HepG2 (cell line): ENCODE measurements at regions not wholly inside any gene's neighbourhood (a gene's known extent, or its start where the extent isn't known, plus 50 kb on each side); places are given as distances from the start of the nearest gene placed in this dataset.

Experiments used
- ATAC-seq: fragments of 200-7000 bp; cut with Tn5 transposase; 3 replicates; pipeline ENCODE4 v1.9.1; 2020; ENCODE audit warnings: mild to moderate bottlenecking, moderate library complexity
- BruUV-seq: library from RNA; stranded (reverse); fragments of 400-500 nt; replicated peaks from 2 replicates; lab custom pipeline; 2021; lab: Mats Ljungman, UMichigan
- CTCF ChIA-PET: fragments of 300-600 bp; formaldehyde crosslinking; extraction: SDS; loops from one replicate; lab custom pipeline; 2021; ENCODE audit warnings: low total read pairs, inconsistent platforms, low intra/inter-chr PET ratio; lab: Yijun Ruan, JAX
- POLR2A ChIA-PET: fragments of 350-600 bp; sonication (Branson Sonifier 250); formaldehyde crosslinking; loops from one replicate; lab custom pipeline; 2020; ENCODE audit warnings: antibody characterized with exemption, inconsistent platforms; lab: Yijun Ruan, JAX
- DNase-seq: peaks from one replicate; pipeline ENCODE4 v3.0.0-alpha.2; 2015; ENCODE audit warnings: low spot score
- FAIRE-seq: peaks from 3 replicates; lab custom pipeline; 2011; peaks lifted over from hg19 to GRCh38; lab: Jason Lieb, UNC
- H2AFZ ChIP-seq: one replicate; pipeline ENCODE4 v1.6.1; 2011; ENCODE audit warnings: low read length, inconsistent platforms
- H3K27ac ChIP-seq: fragments of 300-600 bp; 3 replicates; pipeline ENCODE4 v1.8.0; 2011; ENCODE audit warnings: mixed run types, mild to moderate bottlenecking, mixed read lengths, low read length, inconsistent platforms; ENCODE audit not compliant: insufficient read depth; ENCODE audit errors: extremely low read length
- H3K27me3 ChIP-seq, 2 experiments: fragments of 200-600 bp in 1 of 2; 2 replicates in 1 of 2; 3 replicates in 1 of 2; pipeline versions ENCODE4 v1.6.0 to v1.8.0; 2011; ENCODE audit warnings: low read length in 2 of 2, mild to moderate bottlenecking in 2 of 2, moderate library complexity in 2 of 2, inconsistent platforms in 1 of 2; ENCODE audit not compliant: insufficient read depth in 2 of 2, control insufficient read depth in 1 of 2
- H3K36me3 ChIP-seq, 2 experiments: fragments of 200-600 bp in 1 of 2; replicated peaks in 1 of 2; 2 replicates in 1 of 2; 3 replicates in 1 of 2; pipeline versions ENCODE4 v1.5.1 to v1.8.0; 2011; ENCODE audit warnings: low read length in 2 of 2, inconsistent platforms in 1 of 2; ENCODE audit not compliant: insufficient read depth in 2 of 2, control insufficient read depth in 1 of 2
- H3K4me1 ChIP-seq: 2 replicates; pipeline ENCODE4 v1.5.1; 2012; ENCODE audit warnings: low read length, inconsistent platforms; ENCODE audit not compliant: insufficient read depth
- H3K4me2 ChIP-seq: 2 replicates; pipeline ENCODE4 v1.6.0; 2011; ENCODE audit warnings: low read depth, low read length, inconsistent platforms
- H3K4me3 ChIP-seq, 3 experiments: fragments of 200-600 bp in 1 of 3; sonication (generic), shearing (Covaris generic) in 1 of 3; replicated peaks in 1 of 3; 2 replicates each; pipeline ENCODE4 v1.5.1; 2011 to 2016; ENCODE audit warnings: low read length in 3 of 3, inconsistent platforms in 2 of 3, low read depth in 2 of 3, mild to moderate bottlenecking in 2 of 3, control low read depth in 1 of 3, mixed read lengths in 1 of 3; ENCODE audit not compliant: insufficient read depth in 1 of 3
- H3K79me2 ChIP-seq: one replicate; pipeline ENCODE4 v1.6.1; 2011; ENCODE audit warnings: low read length, inconsistent platforms; ENCODE audit not compliant: insufficient read depth
- H3K9ac ChIP-seq: 2 replicates; pipeline ENCODE4 v1.6.0; 2011; ENCODE audit warnings: mild to moderate bottlenecking, low read depth, low read length, inconsistent platforms; ENCODE audit not compliant: insufficient read depth
- H3K9me3 ChIP-seq: 2 replicates; pipeline ENCODE4 v1.5.1; 2012; ENCODE audit warnings: mild to moderate bottlenecking, low read length
- H4K20me1 ChIP-seq: 2 replicates; pipeline ENCODE4 v1.6.0; 2011; ENCODE audit warnings: inconsistent platforms, mild to moderate bottlenecking, low read length, moderate library complexity; ENCODE audit not compliant: insufficient read depth
- ATF4 ChIP-seq, 2 experiments: fragments of 450-650 bp in 1 of 2; sonication (generic) in 1 of 2; formaldehyde crosslinking; IDR thresholded peaks; 2 replicates each; pipeline versions ENCODE4 v1.5.0 to v1.8.0; 2020 to 2022; ENCODE audit warnings: mild to moderate bottlenecking in 1 of 2, missing genetic modification reagents in 1 of 2
- CEBPB ChIP-seq: IDR thresholded peaks from 2 replicates; pipeline ENCODE4 v1.6.1; 2011; ENCODE audit warnings: low read depth, low read length, improper control_type of control experiment, borderline replicate concordance
- CEBPG ChIP-seq: IDR thresholded peaks from 2 replicates; pipeline ENCODE4 v1.6.1; 2016
- GFI1 ChIP-seq: sonication (generic); formaldehyde crosslinking; IDR thresholded peaks from 2 replicates; pipeline ENCODE4 v1.5.0; 2020; ENCODE audit warnings: missing genetic modification reagents, mild to moderate bottlenecking, borderline replicate concordance
- MLXIP ChIP-seq: sonication (generic); formaldehyde crosslinking; IDR thresholded peaks from 2 replicates; pipeline ENCODE4 v1.9.0; 2021; ENCODE audit warnings: missing genetic modification reagents, borderline replicate concordance
- MYPOP ChIP-seq: sonication (generic); formaldehyde crosslinking; IDR thresholded peaks from 2 replicates; pipeline ENCODE4 v1.8.1; 2023; ENCODE audit warnings: mild to moderate bottlenecking, moderate library complexity, missing genetic modification reagents
- PAX8 ChIP-seq: sonication (generic); formaldehyde crosslinking; IDR thresholded peaks from 2 replicates; pipeline ENCODE4 v1.8.0; 2022; ENCODE audit warnings: mild to moderate bottlenecking, missing genetic modification reagents, borderline replicate concordance
- RCOR2 ChIP-seq: IDR thresholded peaks from 2 replicates; pipeline ENCODE4 v1.6.1; 2016; ENCODE audit warnings: missing biosample characterization, missing genetic modification reagents
- TRIM24 ChIP-seq: sonication (generic); formaldehyde crosslinking; IDR thresholded peaks from 2 replicates; pipeline ENCODE4 v1.8.0; 2022; ENCODE audit warnings: mild to moderate bottlenecking, missing genetic modification reagents
- TSC22D2 ChIP-seq: sonication (generic); formaldehyde crosslinking; IDR thresholded peaks from 2 replicates; pipeline ENCODE4 v1.5.1; 2020; ENCODE audit warnings: missing genetic modification reagents, mild to moderate bottlenecking, borderline replicate concordance
- ZNF7 ChIP-seq: IDR thresholded peaks from 2 replicates; pipeline ENCODE4 v1.6.1; 2016; ENCODE audit warnings: missing biosample characterization, missing genetic modification reagents
- ZNF773 ChIP-seq: sonication (generic); formaldehyde crosslinking; IDR thresholded peaks from 2 replicates; pipeline ENCODE4 v1.4.0; 2020; ENCODE audit warnings: missing genetic modification reagents, borderline replicate concordance
- WGBS: methylation state at CpG from one replicate; pipeline ENCODE4 v1.1.6; 2017; ENCODE audit warnings: low lambda C conversion rate; 5-methylcytosine and 5-hydroxymethylcytosine counted together
- in situ Hi-C: cut with HindIII; loops from 2 replicates; pipeline ENCODE4 v1.10.0; 2017; ENCODE audit warnings: low pct_unique_long_range_greater_than_20kb; ENCODE audit not compliant: extremely low pct_ligation_motif_present
- intact Hi-C: fragments of 100-400 bp; cut with micrococcal nuclease; formaldehyde crosslinking; loops from one replicate; pipeline ENCODE4 v1.10.0; 2022; ENCODE audit not compliant: unreplicated experiment
- TF ChIP-seq, protein P1 (sequence below): sonication (generic); formaldehyde crosslinking; IDR thresholded peaks from 2 replicates; pipeline ENCODE4 v1.5.1; 2020; ENCODE audit warnings: mild to moderate bottlenecking, moderate library complexity, missing genetic modification reagents

GRCh38 chr17:71845337-71845736 lies 275.5 kb upstream of the SOX9 start:
- FAIRE-seq: no peak
- H3K36me3 ChIP-seq: no peaks in the 10 kb centered on the region
- peaks cover 13% of the 10 kb centered on the region for H3K9me3 ChIP-seq
- H3K4me1 ChIP-seq: no peaks in the 10 kb centered on the region
- H3K27me3 ChIP-seq: no peaks in the 10 kb centered on the region
- CTCF ChIA-PET: no interaction called here
- in situ Hi-C loops (no loop called here), intact Hi-C loops (no loop called here)
- H4K20me1 ChIP-seq: no peaks in the 10 kb centered on the region
- H2AFZ ChIP-seq: no peak overlapping the region
- TF ChIP-seq PAX8 (CRISPR knock-in tag) (no peak), CEBPG (0 out of 2 replicates have a peak, but pooled peaks have one; percentile 22), ATF4 (CRISPR knock-in tag; IDR thresholded peaks at IDR 0.05) (peak in 1 of 2 experiments; percentile 94; a peak in 2 of 4 replicates), ZNF7 (no peak), CEBPB (peak; percentile 62; the same call in 1 of the 2 replicates), ZNF773 (no peak)
- H3K79me2 ChIP-seq: no peaks in the 10 kb centered on the region
- H3K27ac ChIP-seq: no peak overlapping the region
- ATAC-seq: no peak
- H3K9ac ChIP-seq: no peak overlapping the region
- H3K4me2 ChIP-seq: no peak overlapping the region
- no peak for DNase-seq
- BruUV-seq: no TSS peak
- 7% methylated on average over 2 of the region's 2 CpGs for WGBS
- H3K4me3 ChIP-seq: no peak overlapping the region
- POLR2A ChIA-PET: no interaction called here

DNA sequence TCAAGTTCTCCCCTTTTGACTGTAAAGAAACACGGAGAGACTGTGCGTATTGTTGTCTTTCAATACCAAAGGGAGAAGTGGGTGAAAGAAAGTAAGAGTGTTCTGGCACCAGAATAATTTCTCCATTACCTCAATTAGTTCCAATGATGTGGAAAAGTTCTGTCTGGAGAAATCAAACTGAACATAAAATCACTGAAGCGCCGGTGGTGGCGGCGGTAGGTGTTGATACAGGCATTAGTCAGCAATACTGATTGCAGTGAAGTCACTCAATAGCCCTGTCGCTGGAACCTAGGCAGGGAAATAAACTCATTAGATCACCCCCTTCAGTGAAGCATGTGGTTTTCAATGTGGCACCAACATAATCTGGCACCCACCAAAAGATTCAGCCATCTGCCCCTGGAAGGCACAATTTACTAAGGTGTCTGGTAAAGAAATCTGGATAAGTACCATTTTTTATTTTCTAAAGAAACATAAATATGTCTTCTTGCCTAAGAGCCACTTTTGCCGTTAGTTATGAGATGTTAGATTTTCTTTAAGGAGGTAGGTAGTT lies 274.2 kb upstream of the SOX9 start:
- in situ Hi-C loops: no loop called here
- Histone ChIP-seq H3K79me2 (no peaks in the 10 kb centered on the region), H3K9me3 (peaks cover 13% of the 10 kb centered on the region), H4K20me1 (no peaks in the 10 kb centered on the region), H3K27ac (no peak overlapping the region), H2AFZ (no peak overlapping the region), H3K36me3 (no peaks in the 10 kb centered on the region), H3K4me1 (no peaks in the 10 kb centered on the region), H3K4me3 (no peak overlapping the region), H3K27me3 (no peaks in the 10 kb centered on the region), H3K9ac (no peak overlapping the region)
- DNase-seq (no peak), FAIRE-seq (no peak), ATAC-seq (no peak)
- 46% methylated on average over 8 of the region's 8 CpGs for WGBS
- ChIA-PET CTCF (no interaction called here), POLR2A (no interaction called here)
- no TSS peak for BruUV-seq
- TF ChIP-seq, protein P1, sequence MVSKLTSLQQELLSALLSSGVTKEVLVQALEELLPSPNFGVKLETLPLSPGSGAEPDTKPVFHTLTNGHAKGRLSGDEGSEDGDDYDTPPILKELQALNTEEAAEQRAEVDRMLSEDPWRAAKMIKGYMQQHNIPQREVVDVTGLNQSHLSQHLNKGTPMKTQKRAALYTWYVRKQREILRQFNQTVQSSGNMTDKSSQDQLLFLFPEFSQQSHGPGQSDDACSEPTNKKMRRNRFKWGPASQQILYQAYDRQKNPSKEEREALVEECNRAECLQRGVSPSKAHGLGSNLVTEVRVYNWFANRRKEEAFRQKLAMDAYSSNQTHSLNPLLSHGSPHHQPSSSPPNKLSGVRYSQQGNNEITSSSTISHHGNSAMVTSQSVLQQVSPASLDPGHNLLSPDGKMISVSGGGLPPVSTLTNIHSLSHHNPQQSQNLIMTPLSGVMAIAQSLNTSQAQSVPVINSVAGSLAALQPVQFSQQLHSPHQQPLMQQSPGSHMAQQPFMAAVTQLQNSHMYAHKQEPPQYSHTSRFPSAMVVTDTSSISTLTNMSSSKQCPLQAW: no peak
- TF ChIP-seq TRIM24 (CRISPR knock-in tag) (no peak), RCOR2 (CRISPR knock-in tag) (no peak), MLXIP (CRISPR knock-in tag) (no peak), MYPOP (CRISPR knock-in tag) (no peak), TSC22D2 (no peak), GFI1 (CRISPR knock-in tag) (no peak)
- TF ChIP-seq, all 625 proteins: peak for 0
- intact Hi-C loops: no loop called here
- no peak overlapping the region for H3K4me2 ChIP-seq
